Stomach (tissue), 8 donors: ENCODE measurements at regions not wholly inside any gene's neighbourhood (a gene's known extent, or its start where the extent isn't known, plus 50 kb on each side); places are given as distances from the start of the nearest gene placed in this dataset.

Source experiments
- DNase-seq, 2 donors: peaks; one replicate each; pipeline versions ENCODE4 v3.0.0 to v3.0.0-alpha.2; 2013 to 2019
- H3K27ac ChIP-seq, 5 donors: fragments of 200-600 bp in 4 of 5; sonication (generic) in 4 of 5; one replicate each; pipeline ENCODE4 v1.5.1; 2013 to 2019; ENCODE audit warnings: mild to moderate bottlenecking in 1 of 5, moderate library complexity in 1 of 5
- H3K27me3 ChIP-seq, 3 donors: fragments of 200-600 bp; sonication (generic); one replicate each; pipeline ENCODE4 v1.5.1; 2017 to 2019; ENCODE audit warnings: mixed run types in 1 of 3
- H3K36me3 ChIP-seq, 4 donors: fragments of 200-600 bp; sonication (generic); 1 replicate in 3 of 4; 2 replicates in 1 of 4; pipeline ENCODE4 v1.5.1; 2016 to 2019
- H3K4me1 ChIP-seq, 4 donors: fragments of 200-600 bp; sonication (generic); one replicate each; pipeline ENCODE4 v1.5.1; 2016 to 2019
- H3K4me3 ChIP-seq, 4 donors: fragments of 200-600 bp; sonication (generic) in 3 of 4; one replicate each; pipeline ENCODE4 v1.5.1; 2016 to 2019; ENCODE audit warnings: mild to moderate bottlenecking in 1 of 4
- H3K9me3 ChIP-seq, 4 donors: fragments of 200-600 bp; sonication (generic); one replicate each; pipeline ENCODE4 v1.5.1; 2016 to 2019
- EP300 ChIP-seq: sonication (generic); formaldehyde crosslinking; IDR thresholded peaks from one replicate; pipeline ENCODE4 v1.6.1; 2017; ENCODE audit warnings: antibody characterized with exemption
- POLR2A ChIP-seq, 4 donors: fragments of 450-650 bp; IDR thresholded peaks; one replicate each; pipeline ENCODE4 v1.6.1; 2016; ENCODE audit warnings: antibody characterized with exemption in 4 of 4, control low read depth in 2 of 4, mild to moderate bottlenecking in 1 of 4, moderate library complexity in 1 of 4
- POLR2AphosphoS5 ChIP-seq, 3 donors: sonication (generic); formaldehyde crosslinking; IDR thresholded peaks; one replicate each; pipeline ENCODE4 v1.6.1; 2016; ENCODE audit warnings: antibody characterized with exemption in 3 of 3
- WGBS, 5 donors: extraction: QIAGEN DNeasy Blood & Tissue Kit in 3 of 5; methylation state at CpG; one replicate each; pipeline versions ENCODE4 v1.1.5 to v1.1.7; 2013 to 2018; 5-methylcytosine and 5-hydroxymethylcytosine counted together
- intact Hi-C: fragments of 100-400 bp; cut with DNase I; formaldehyde crosslinking; loops from one replicate; pipeline ENCODE4 v1.15.1; 2023; ENCODE audit warnings: low total_unique reads
- TF ChIP-seq, protein P1 (sequence below), 7 experiments: fragments of 450-650 bp in 4 of 7; fragments of 200-600 bp in 3 of 7; sonication (generic) in 3 of 7; IDR thresholded peaks; one replicate each; pipeline ENCODE4 v1.5.1; 2016 to 2019; ENCODE audit warnings: antibody characterized with exemption in 7 of 7, control low read depth in 2 of 7, mild to moderate bottlenecking in 1 of 7
- donor health status: healthy with polysubstance abuse.
- donor health status: Bipolar disorder and iron deficiency.
- donor health status: healthy.

GRCh38 chr3:102830415-102830814 is 395.6 kb downstream of the ZPLD1 start:
- TF ChIP-seq, protein P1, sequence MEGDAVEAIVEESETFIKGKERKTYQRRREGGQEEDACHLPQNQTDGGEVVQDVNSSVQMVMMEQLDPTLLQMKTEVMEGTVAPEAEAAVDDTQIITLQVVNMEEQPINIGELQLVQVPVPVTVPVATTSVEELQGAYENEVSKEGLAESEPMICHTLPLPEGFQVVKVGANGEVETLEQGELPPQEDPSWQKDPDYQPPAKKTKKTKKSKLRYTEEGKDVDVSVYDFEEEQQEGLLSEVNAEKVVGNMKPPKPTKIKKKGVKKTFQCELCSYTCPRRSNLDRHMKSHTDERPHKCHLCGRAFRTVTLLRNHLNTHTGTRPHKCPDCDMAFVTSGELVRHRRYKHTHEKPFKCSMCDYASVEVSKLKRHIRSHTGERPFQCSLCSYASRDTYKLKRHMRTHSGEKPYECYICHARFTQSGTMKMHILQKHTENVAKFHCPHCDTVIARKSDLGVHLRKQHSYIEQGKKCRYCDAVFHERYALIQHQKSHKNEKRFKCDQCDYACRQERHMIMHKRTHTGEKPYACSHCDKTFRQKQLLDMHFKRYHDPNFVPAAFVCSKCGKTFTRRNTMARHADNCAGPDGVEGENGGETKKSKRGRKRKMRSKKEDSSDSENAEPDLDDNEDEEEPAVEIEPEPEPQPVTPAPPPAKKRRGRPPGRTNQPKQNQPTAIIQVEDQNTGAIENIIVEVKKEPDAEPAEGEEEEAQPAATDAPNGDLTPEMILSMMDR (IDR thresholded peaks at IDR 0.05): no peak
- no peak for TF ChIP-seq POLR2AphosphoS5 (IDR thresholded peaks at IDR 0.05)
- intact Hi-C loops: no loop called here

GRCh38 chr3:102841866-102842265 is 407.1 kb downstream of the ZPLD1 start:
- Histone ChIP-seq H3K36me3 (no peaks in the 10 kb centered on the region), H3K4me3 (no peak overlapping the region), H3K27me3 (no peaks in the 10 kb centered on the region), H3K9me3 (peaks cover 0 to 6% (median 1%) of the 10 kb centered on the region in 4 donors), H3K4me1 (no peaks in the 10 kb centered on the region), H3K27ac (no peak overlapping the region)
- DNase-seq: no peak
- WGBS, 5 donors: 73 to 77% (median 75%) methylated on average over 4 to 6 of the region's 6 CpGs
- intact Hi-C loops: no loop called here
- TF ChIP-seq POLR2A (IDR thresholded peaks at IDR 0.05): no peak
- TF ChIP-seq, protein P1 (IDR thresholded peaks at IDR 0.05): no peak
- no peak for TF ChIP-seq EP300
- no peak for TF ChIP-seq POLR2AphosphoS5 (IDR thresholded peaks at IDR 0.05)

More at GRCh38 chr3:102830415-102830814, 395.6 kb downstream of the ZPLD1 start:
- no peaks in the 10 kb centered on the region for H3K9me3 ChIP-seq
- no peaks in the 10 kb centered on the region for H3K36me3 ChIP-seq
- 75 to 90% (median 86%) methylated on average over 2 to 4 of the region's 4 CpGs for WGBS, 5 donors
- H3K27ac ChIP-seq: no peak overlapping the region
- no peaks in the 10 kb centered on the region for H3K4me1 ChIP-seq
- H3K4me3 ChIP-seq: no peak overlapping the region
- no peak for DNase-seq
- H3K27me3 ChIP-seq: no peaks in the 10 kb centered on the region

DNA sequence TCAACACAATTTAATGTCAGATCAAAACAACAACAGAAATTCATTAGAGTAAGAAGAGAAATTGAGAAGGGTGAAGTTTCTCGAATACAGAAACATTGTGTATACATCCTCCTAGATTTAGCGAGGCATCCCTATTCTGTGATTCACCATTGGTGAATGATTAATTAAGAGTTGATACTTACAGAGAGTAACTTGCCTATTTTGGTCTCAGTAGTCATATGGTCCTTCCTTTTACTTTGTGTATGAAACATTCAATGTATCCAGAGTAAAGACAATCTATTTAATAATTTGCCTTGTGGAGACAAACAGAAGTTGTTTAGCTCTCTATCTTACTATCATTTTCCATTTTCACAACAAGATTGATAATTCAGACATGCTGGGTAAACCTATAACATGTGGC is 432.0 kb downstream of the ZPLD1 start:
- H3K4me3 ChIP-seq: no peak overlapping the region
- 91 to 97% (median 92%) methylated on average over 2 of the region's 2 CpGs for WGBS, 5 donors
- no peak overlapping the region for H3K27ac ChIP-seq
- H3K36me3 ChIP-seq: no peaks in the 10 kb centered on the region
- H3K9me3 ChIP-seq: no peaks in the 10 kb centered on the region
- no peaks in the 10 kb centered on the region for H3K4me1 ChIP-seq
- intact Hi-C loops: no loop called here
- DNase-seq: no peak
- no peaks in the 10 kb centered on the region for H3K27me3 ChIP-seq
- TF ChIP-seq EP300: no peak
- TF ChIP-seq POLR2A (IDR thresholded peaks at IDR 0.05): no peak
- TF ChIP-seq, protein P1 (IDR thresholded peaks at IDR 0.05): no peak
- no peak for TF ChIP-seq POLR2AphosphoS5 (IDR thresholded peaks at IDR 0.05)

- TF ChIP-seq EP300: no peak
- TF ChIP-seq POLR2A (IDR thresholded peaks at IDR 0.05): no peak
- TF ChIP-seq POLR2AphosphoS5 (IDR thresholded peaks at IDR 0.05): no peak
- TF ChIP-seq, protein P1 (IDR thresholded peaks at IDR 0.05): no peak
- intact Hi-C loops: no loop called here
- Histone ChIP-seq H3K36me3 (no peaks in the 10 kb centered on the region), H3K4me1 (no peaks in the 10 kb centered on the region), H3K27ac (no peak overlapping the region), H3K4me3 (no peak overlapping the region), H3K27me3 (no peaks in the 10 kb centered on the region), H3K9me3 (no peaks in the 10 kb centered on the region)
- WGBS, 5 donors: 67 to 81% (median 74%) methylated on average over 2 of the region's 2 CpGs
- DNase-seq: no peak
Measured at GRCh38 chr3:102883515-102883914, 448.7 kb downstream of the ZPLD1 start.
